Smooth muscle cell (in vitro differentiated cells): ENCODE measurements at regions not wholly inside any gene's neighbourhood (a gene's known extent, or its start where the extent isn't known, plus 50 kb on each side); places are given as distances from the start of the nearest gene placed in this dataset.

Source experiments
- DNase-seq: peaks from one replicate; lab custom pipeline; 2025; ENCODE audit not compliant: unreplicated experiment; lab: John Stamatoyannopoulos, UW
- H2AFZ ChIP-seq: fragments of 200-600 bp; sonication (generic); 2 replicates; pipeline ENCODE4 v1.6.0; 2016; ENCODE audit warnings: antibody characterized with exemption, low read depth, mild to moderate bottlenecking
- H3F3A ChIP-seq: fragments of 200-600 bp; sonication (generic); 2 replicates; pipeline ENCODE4 v1.6.0; 2017; ENCODE audit warnings: antibody characterized with exemption, low read depth
- H3K27ac ChIP-seq: fragments of 200-600 bp; sonication (generic); 2 replicates; pipeline ENCODE4 v1.5.1; 2016; ENCODE audit warnings: low read depth, mild to moderate bottlenecking
- H3K27me3 ChIP-seq: fragments of 200-600 bp; sonication (generic); 2 replicates; pipeline ENCODE4 v1.6.1; 2016; ENCODE audit warnings: low read depth, mild to moderate bottlenecking
- H3K36me3 ChIP-seq: fragments of 200-600 bp; sonication (generic); 2 replicates; pipeline ENCODE4 v1.5.1; 2016; ENCODE audit warnings: low read depth
- H3K4me1 ChIP-seq: fragments of 200-600 bp; sonication (generic); 2 replicates; pipeline ENCODE4 v1.5.1; 2016; ENCODE audit warnings: low read depth
- H3K4me2 ChIP-seq: fragments of 200-600 bp; sonication (generic); 2 replicates; pipeline ENCODE4 v1.6.0; 2016; ENCODE audit warnings: mild to moderate bottlenecking
- H3K4me3 ChIP-seq: fragments of 200-600 bp; sonication (generic); 2 replicates; pipeline ENCODE4 v1.5.1; 2016; ENCODE audit warnings: mild to moderate bottlenecking
- H3K79me2 ChIP-seq: fragments of 200-600 bp; sonication (generic); 2 replicates; pipeline ENCODE4 v1.6.0; 2016; ENCODE audit warnings: low read depth, mild to moderate bottlenecking
- H3K9ac ChIP-seq: fragments of 200-600 bp; sonication (generic); 2 replicates; pipeline ENCODE4 v1.6.0; 2016; ENCODE audit warnings: low read depth
- H3K9me3 ChIP-seq: fragments of 200-600 bp; sonication (generic); replicated peaks from 2 replicates; pipeline ENCODE4 v1.5.1; 2016; ENCODE audit warnings: low read depth
- H4K20me1 ChIP-seq: fragments of 200-600 bp; sonication (generic); 2 replicates; pipeline ENCODE4 v1.6.0; 2016; ENCODE audit warnings: low read depth
- WGBS: methylation state at CpG from one replicate; pipeline ENCODE4 v1.1.7; 2016; ENCODE audit warnings: low lambda C conversion rate; 5-methylcytosine and 5-hydroxymethylcytosine counted together
- TF ChIP-seq, protein P1 (sequence below): fragments of 200-600 bp; sonication (generic); IDR thresholded peaks from 2 replicates; pipeline ENCODE4 v1.5.1; 2017; ENCODE audit warnings: borderline replicate concordance, mild to moderate bottlenecking, antibody characterized with exemption; ENCODE audit not compliant: insufficient read depth, poor library complexity, severe bottlenecking

DNA sequence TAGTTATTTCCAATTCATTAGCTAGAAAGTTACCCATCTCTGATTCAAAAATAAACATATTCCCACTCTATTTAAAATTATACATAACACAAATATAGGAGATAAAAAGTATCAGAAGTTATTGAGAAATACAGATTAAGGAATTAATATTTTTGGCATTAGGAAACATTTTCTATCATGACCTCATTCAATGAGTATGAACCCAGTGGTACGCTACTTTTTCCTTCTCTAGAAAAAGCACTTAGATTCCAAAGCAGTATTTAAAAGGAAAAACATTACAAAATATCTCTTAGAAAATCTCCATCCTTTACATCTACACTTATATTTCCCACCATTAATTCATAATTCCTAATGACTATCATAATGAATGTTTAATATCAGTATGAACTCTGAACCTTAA is 240.6 kb upstream of the GNAI1 start:
- H2AFZ ChIP-seq = no peak overlapping the region
- WGBS = 79% methylated on average over 1 of the region's 1 CpG
- no peak overlapping the region for H3K4me2 ChIP-seq
- H3K9ac ChIP-seq = no peak overlapping the region
- H3F3A ChIP-seq = no peaks in the 10 kb centered on the region
- H3K27me3 ChIP-seq = peaks cover 7% of the 10 kb centered on the region
- H3K27ac ChIP-seq = no peak overlapping the region
- DNase-seq = no peak
- no peaks in the 10 kb centered on the region for H3K36me3 ChIP-seq
- no peaks in the 10 kb centered on the region for H4K20me1 ChIP-seq
- no peaks in the 10 kb centered on the region for H3K79me2 ChIP-seq
- H3K4me1 ChIP-seq = no peaks in the 10 kb centered on the region
- H3K4me3 ChIP-seq = no peak overlapping the region
- no peaks in the 10 kb centered on the region for H3K9me3 ChIP-seq
- TF ChIP-seq, protein P1, sequence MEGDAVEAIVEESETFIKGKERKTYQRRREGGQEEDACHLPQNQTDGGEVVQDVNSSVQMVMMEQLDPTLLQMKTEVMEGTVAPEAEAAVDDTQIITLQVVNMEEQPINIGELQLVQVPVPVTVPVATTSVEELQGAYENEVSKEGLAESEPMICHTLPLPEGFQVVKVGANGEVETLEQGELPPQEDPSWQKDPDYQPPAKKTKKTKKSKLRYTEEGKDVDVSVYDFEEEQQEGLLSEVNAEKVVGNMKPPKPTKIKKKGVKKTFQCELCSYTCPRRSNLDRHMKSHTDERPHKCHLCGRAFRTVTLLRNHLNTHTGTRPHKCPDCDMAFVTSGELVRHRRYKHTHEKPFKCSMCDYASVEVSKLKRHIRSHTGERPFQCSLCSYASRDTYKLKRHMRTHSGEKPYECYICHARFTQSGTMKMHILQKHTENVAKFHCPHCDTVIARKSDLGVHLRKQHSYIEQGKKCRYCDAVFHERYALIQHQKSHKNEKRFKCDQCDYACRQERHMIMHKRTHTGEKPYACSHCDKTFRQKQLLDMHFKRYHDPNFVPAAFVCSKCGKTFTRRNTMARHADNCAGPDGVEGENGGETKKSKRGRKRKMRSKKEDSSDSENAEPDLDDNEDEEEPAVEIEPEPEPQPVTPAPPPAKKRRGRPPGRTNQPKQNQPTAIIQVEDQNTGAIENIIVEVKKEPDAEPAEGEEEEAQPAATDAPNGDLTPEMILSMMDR = no peak

DNA sequence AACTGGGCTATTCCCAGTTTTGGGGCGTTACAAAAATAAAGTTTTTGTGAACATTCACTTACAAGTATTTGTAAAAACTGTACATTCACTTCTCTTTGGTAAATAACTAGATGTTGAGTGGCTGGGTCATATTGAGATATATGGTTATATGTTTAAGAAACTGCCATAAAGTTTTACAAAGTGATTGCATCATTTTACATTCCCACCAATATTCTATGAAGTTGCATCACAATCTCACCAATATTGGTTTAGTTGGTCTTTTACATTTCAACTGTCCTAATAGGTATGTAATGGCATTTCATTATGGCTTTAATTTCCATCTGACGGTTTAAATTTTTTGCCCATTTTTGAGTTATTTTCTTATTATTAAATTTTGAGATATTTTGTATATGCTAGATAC is 251.7 kb upstream of the GNAI1 start:
- DNase-seq = no peak
- 93% methylated on average over 2 of the region's 2 CpGs for WGBS
- H3K4me1 ChIP-seq = no peaks in the 10 kb centered on the region

DNA sequence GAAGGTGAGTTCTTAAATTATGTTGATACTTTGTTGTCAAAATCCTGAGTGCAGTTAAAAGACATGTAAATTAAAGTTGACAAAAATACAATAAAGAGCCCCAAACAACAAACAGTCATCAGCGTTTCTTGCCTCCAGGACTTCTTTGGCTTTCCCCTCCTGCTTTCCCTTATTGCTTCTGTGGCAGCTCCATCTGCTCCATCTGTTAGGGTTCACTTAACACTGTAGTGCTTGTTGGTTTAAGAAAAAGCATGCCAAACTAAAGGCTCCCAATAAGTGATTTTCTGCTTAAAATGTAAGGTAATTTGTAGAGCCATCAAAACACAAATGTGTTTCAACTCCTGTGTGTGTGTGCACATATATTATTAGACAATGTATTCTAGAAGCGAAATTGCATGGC is 254.3 kb upstream of the GNAI1 start:
- H2AFZ ChIP-seq = no peak overlapping the region

More for the DNA sequence above, 251.7 kb upstream of the GNAI1 start:
- Histone ChIP-seq H3K79me2 (no peaks in the 10 kb centered on the region), H3K9me3 (no peaks in the 10 kb centered on the region), H3K27ac (no peak overlapping the region), H3K36me3 (no peaks in the 10 kb centered on the region), H4K20me1 (no peaks in the 10 kb centered on the region), H3K4me3 (no peak overlapping the region), H3F3A (no peaks in the 10 kb centered on the region), H3K27me3 (no peaks in the 10 kb centered on the region), H3K4me2 (no peak overlapping the region), H2AFZ (no peak overlapping the region), H3K9ac (no peak overlapping the region)
- TF ChIP-seq, protein P1 = no peak

DNA sequence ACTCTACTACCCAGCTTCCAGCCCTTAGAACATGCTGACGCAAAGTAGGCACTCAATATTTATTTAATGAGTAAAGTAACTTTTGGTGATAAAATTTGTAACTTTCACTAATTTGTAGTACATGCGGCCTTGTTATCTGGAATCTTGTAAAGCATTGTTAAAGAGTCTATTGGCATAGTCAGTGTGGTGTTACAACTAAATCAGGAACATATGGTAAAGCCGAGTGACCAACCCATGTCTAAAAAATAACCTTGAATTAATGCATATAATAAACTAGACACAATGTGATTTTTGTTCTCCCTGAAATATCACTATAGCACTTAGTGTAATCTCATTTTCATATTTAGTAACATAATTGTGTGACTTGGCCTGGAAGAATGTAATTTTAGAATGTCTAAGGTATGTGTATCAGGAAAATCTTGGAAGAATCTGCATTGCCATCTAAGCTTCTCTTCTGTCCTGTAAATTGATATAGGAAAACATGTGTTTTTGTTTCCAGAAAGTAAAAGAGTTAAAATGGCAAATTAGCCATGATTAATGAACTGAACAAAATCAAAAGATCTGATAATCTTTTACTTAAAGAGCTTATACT is 256.7 kb upstream of the GNAI1 start:
- H3K9ac ChIP-seq = no peak overlapping the region
- no peaks in the 10 kb centered on the region for H3K9me3 ChIP-seq
- no peak overlapping the region for H3K4me2 ChIP-seq
- H3K36me3 ChIP-seq = no peaks in the 10 kb centered on the region
- peaks cover 8% of the 10 kb centered on the region for H3K27me3 ChIP-seq
- H3K4me1 ChIP-seq = peaks cover 3% of the 10 kb centered on the region
- no peak overlapping the region for H3K4me3 ChIP-seq
- WGBS = 82% methylated on average over 3 of the region's 3 CpGs
- H3F3A ChIP-seq = no peaks in the 10 kb centered on the region
- no peak overlapping the region for H3K27ac ChIP-seq
- H3K79me2 ChIP-seq = no peaks in the 10 kb centered on the region
- TF ChIP-seq, protein P1 = no peak
- H4K20me1 ChIP-seq = no peaks in the 10 kb centered on the region
- no peak overlapping the region for H2AFZ ChIP-seq
- DNase-seq = no peak

More for the DNA sequence above, 254.3 kb upstream of the GNAI1 start:
- no peaks in the 10 kb centered on the region for H3K9me3 ChIP-seq
- H4K20me1 ChIP-seq = no peaks in the 10 kb centered on the region
- no peak overlapping the region for H3K4me3 ChIP-seq
- TF ChIP-seq, protein P1 = no peak
- 67% methylated on average over 2 of the region's 2 CpGs for WGBS
- DNase-seq = no peak
- no peak overlapping the region for H3K4me2 ChIP-seq
- H3K79me2 ChIP-seq = no peaks in the 10 kb centered on the region
- no peak overlapping the region for H3K27ac ChIP-seq
- H3K27me3 ChIP-seq = no peaks in the 10 kb centered on the region
- no peaks in the 10 kb centered on the region for H3K4me1 ChIP-seq
- H3K9ac ChIP-seq = no peak overlapping the region
- no peaks in the 10 kb centered on the region for H3K36me3 ChIP-seq
- H3F3A ChIP-seq = no peaks in the 10 kb centered on the region
